HepG2 (cell line): ENCODE measurements at regions not wholly inside any gene's neighbourhood (a gene's known extent, or its start where the extent isn't known, plus 50 kb on each side); places are given as distances from the start of the nearest gene placed in this dataset.

Experiments
- ATAC-seq: fragments of 200-7000 bp; cut with Tn5 transposase; 3 replicates; pipeline ENCODE4 v1.9.1; 2020; ENCODE audit warnings: mild to moderate bottlenecking, moderate library complexity
- BruUV-seq: library from RNA; stranded (reverse); fragments of 400-500 nt; replicated peaks from 2 replicates; lab custom pipeline; 2021; lab: Mats Ljungman, UMichigan
- CTCF ChIA-PET: fragments of 300-600 bp; formaldehyde crosslinking; extraction: SDS; loops from one replicate; lab custom pipeline; 2021; ENCODE audit warnings: low total read pairs, inconsistent platforms, low intra/inter-chr PET ratio; lab: Yijun Ruan, JAX
- POLR2A ChIA-PET: fragments of 350-600 bp; sonication (Branson Sonifier 250); formaldehyde crosslinking; loops from one replicate; lab custom pipeline; 2020; ENCODE audit warnings: antibody characterized with exemption, inconsistent platforms; lab: Yijun Ruan, JAX
- DNase-seq: peaks from one replicate; pipeline ENCODE4 v3.0.0-alpha.2; 2015; ENCODE audit warnings: low spot score
- FAIRE-seq: peaks from 3 replicates; lab custom pipeline; 2011; peaks lifted over from hg19 to GRCh38; lab: Jason Lieb, UNC
- H2AFZ ChIP-seq: one replicate; pipeline ENCODE4 v1.6.1; 2011; ENCODE audit warnings: low read length, inconsistent platforms
- H3K27ac ChIP-seq: fragments of 300-600 bp; 3 replicates; pipeline ENCODE4 v1.8.0; 2011; ENCODE audit warnings: mixed run types, mild to moderate bottlenecking, mixed read lengths, low read length, inconsistent platforms; ENCODE audit not compliant: insufficient read depth; ENCODE audit errors: extremely low read length
- H3K27me3 ChIP-seq, 2 experiments: fragments of 200-600 bp in 1 of 2; 2 replicates in 1 of 2; 3 replicates in 1 of 2; pipeline versions ENCODE4 v1.6.0 to v1.8.0; 2011; ENCODE audit warnings: low read length in 2 of 2, mild to moderate bottlenecking in 2 of 2, moderate library complexity in 2 of 2, inconsistent platforms in 1 of 2; ENCODE audit not compliant: insufficient read depth in 2 of 2, control insufficient read depth in 1 of 2
- H3K36me3 ChIP-seq, 2 experiments: fragments of 200-600 bp in 1 of 2; replicated peaks in 1 of 2; 2 replicates in 1 of 2; 3 replicates in 1 of 2; pipeline versions ENCODE4 v1.5.1 to v1.8.0; 2011; ENCODE audit warnings: low read length in 2 of 2, inconsistent platforms in 1 of 2; ENCODE audit not compliant: insufficient read depth in 2 of 2, control insufficient read depth in 1 of 2
- H3K4me1 ChIP-seq: 2 replicates; pipeline ENCODE4 v1.5.1; 2012; ENCODE audit warnings: low read length, inconsistent platforms; ENCODE audit not compliant: insufficient read depth
- H3K4me2 ChIP-seq: 2 replicates; pipeline ENCODE4 v1.6.0; 2011; ENCODE audit warnings: low read depth, low read length, inconsistent platforms
- H3K4me3 ChIP-seq, 3 experiments: fragments of 200-600 bp in 1 of 3; sonication (generic), shearing (Covaris generic) in 1 of 3; replicated peaks in 1 of 3; 2 replicates each; pipeline ENCODE4 v1.5.1; 2011 to 2016; ENCODE audit warnings: low read length in 3 of 3, inconsistent platforms in 2 of 3, low read depth in 2 of 3, mild to moderate bottlenecking in 2 of 3, control low read depth in 1 of 3, mixed read lengths in 1 of 3; ENCODE audit not compliant: insufficient read depth in 1 of 3
- H3K79me2 ChIP-seq: one replicate; pipeline ENCODE4 v1.6.1; 2011; ENCODE audit warnings: low read length, inconsistent platforms; ENCODE audit not compliant: insufficient read depth
- H3K9ac ChIP-seq: 2 replicates; pipeline ENCODE4 v1.6.0; 2011; ENCODE audit warnings: mild to moderate bottlenecking, low read depth, low read length, inconsistent platforms; ENCODE audit not compliant: insufficient read depth
- H3K9me3 ChIP-seq: 2 replicates; pipeline ENCODE4 v1.5.1; 2012; ENCODE audit warnings: mild to moderate bottlenecking, low read length
- H4K20me1 ChIP-seq: 2 replicates; pipeline ENCODE4 v1.6.0; 2011; ENCODE audit warnings: inconsistent platforms, mild to moderate bottlenecking, low read length, moderate library complexity; ENCODE audit not compliant: insufficient read depth
- ATAD3A ChIP-seq: sonication (generic); formaldehyde crosslinking; IDR thresholded peaks from 2 replicates; pipeline ENCODE4 v1.4.0; 2020; ENCODE audit warnings: missing genetic modification reagents
- EED ChIP-seq: sonication (generic); formaldehyde crosslinking; IDR thresholded peaks from 2 replicates; pipeline ENCODE4 v1.5.0; 2020; ENCODE audit warnings: mild to moderate bottlenecking, missing genetic modification reagents
- FOXO1 ChIP-seq: sonication (generic); formaldehyde crosslinking; IDR thresholded peaks from 2 replicates; pipeline ENCODE4 v1.4.0; 2020; ENCODE audit warnings: missing genetic modification reagents
- HES4 ChIP-seq: sonication (generic); formaldehyde crosslinking; IDR thresholded peaks from 2 replicates; pipeline ENCODE4 v1.9.0; 2021; ENCODE audit warnings: mild to moderate bottlenecking, missing genetic modification reagents, borderline replicate concordance
- ISL2 ChIP-seq: sonication (generic); formaldehyde crosslinking; IDR thresholded peaks from 2 replicates; pipeline ENCODE4 v1.5.0; 2020; ENCODE audit warnings: missing genetic modification reagents
- MZF1 ChIP-seq: sonication (generic); formaldehyde crosslinking; IDR thresholded peaks from 2 replicates; pipeline ENCODE4 v1.8.1; 2023; ENCODE audit warnings: mild to moderate bottlenecking, missing genetic modification reagents, borderline replicate concordance
- NPAS2 ChIP-seq: sonication (generic); formaldehyde crosslinking; IDR thresholded peaks from 2 replicates; pipeline ENCODE4 v1.8.0; 2022; ENCODE audit warnings: mild to moderate bottlenecking, missing genetic modification reagents, borderline replicate concordance
- PCBP1 ChIP-seq: fragments of 200-400 bp; formaldehyde crosslinking; IDR thresholded peaks from 2 replicates; pipeline ENCODE4 v1.6.1; 2017; ENCODE audit warnings: mild to moderate bottlenecking, low read depth, low read length, borderline replicate concordance
- SMC3 ChIP-seq: IDR thresholded peaks from 2 replicates; pipeline ENCODE4 v1.6.1; 2011; ENCODE audit warnings: low read length, improper control_type of control experiment
- STAG1 ChIP-seq: sonication (generic); formaldehyde crosslinking; IDR thresholded peaks from 2 replicates; pipeline ENCODE4 v1.4.0; 2020; ENCODE audit warnings: missing genetic modification reagents
- TAF1 ChIP-seq: sonication (generic); formaldehyde crosslinking; IDR thresholded peaks from 2 replicates; pipeline ENCODE4 v1.4.0; 2020; ENCODE audit warnings: missing genetic modification reagents
- TAF15 ChIP-seq: fragments of 200-400 bp; formaldehyde crosslinking; IDR thresholded peaks from one replicate; pipeline ENCODE4 v1.6.1; 2018; ENCODE audit warnings: mild to moderate bottlenecking, low read depth, low read length; ENCODE audit not compliant: poor library complexity, severe bottlenecking
- ZBTB21 ChIP-seq: sonication (generic); formaldehyde crosslinking; IDR thresholded peaks from 2 replicates; pipeline ENCODE4 v1.4.0; 2020; ENCODE audit warnings: missing genetic modification reagents
- ZBTB7A ChIP-seq: sonication (generic); formaldehyde crosslinking; IDR thresholded peaks from 2 replicates; pipeline ENCODE4 v1.8.0; 2022; ENCODE audit warnings: mild to moderate bottlenecking, missing genetic modification reagents
- ZBTB7B ChIP-seq: sonication (generic); formaldehyde crosslinking; IDR thresholded peaks from 2 replicates; pipeline ENCODE4 v1.4.0; 2020; ENCODE audit warnings: missing genetic modification reagents
- ZNF253 ChIP-seq: sonication (generic); formaldehyde crosslinking; IDR thresholded peaks from 2 replicates; pipeline ENCODE4 v1.8.0; 2022; ENCODE audit warnings: mild to moderate bottlenecking, missing genetic modification reagents, borderline replicate concordance
- ZNF343 ChIP-seq: sonication (generic); formaldehyde crosslinking; IDR thresholded peaks from 2 replicates; pipeline ENCODE4 v1.4.0; 2020; ENCODE audit warnings: mild to moderate bottlenecking, missing genetic modification reagents
- ZNF674 ChIP-seq: sonication (generic); formaldehyde crosslinking; IDR thresholded peaks from 2 replicates; pipeline ENCODE4 v1.5.0; 2020; ENCODE audit warnings: low read depth, mild to moderate bottlenecking, missing genetic modification reagents
- WGBS: methylation state at CpG from one replicate; pipeline ENCODE4 v1.1.6; 2017; ENCODE audit warnings: low lambda C conversion rate; 5-methylcytosine and 5-hydroxymethylcytosine counted together
- in situ Hi-C: cut with HindIII; loops from 2 replicates; pipeline ENCODE4 v1.10.0; 2017; ENCODE audit warnings: low pct_unique_long_range_greater_than_20kb; ENCODE audit not compliant: extremely low pct_ligation_motif_present
- intact Hi-C: fragments of 100-400 bp; cut with micrococcal nuclease; formaldehyde crosslinking; loops from one replicate; pipeline ENCODE4 v1.10.0; 2022; ENCODE audit not compliant: unreplicated experiment
- TF ChIP-seq, protein P1 (sequence below): sonication (generic); formaldehyde crosslinking; IDR thresholded peaks from 2 replicates; pipeline ENCODE4 v1.8.0; 2022; ENCODE audit warnings: mild to moderate bottlenecking, missing genetic modification reagents, moderate library complexity
- TF ChIP-seq, protein P2 (sequence below): sonication (generic); formaldehyde crosslinking; IDR thresholded peaks from 2 replicates; pipeline ENCODE4 v1.5.0; 2020; ENCODE audit warnings: mild to moderate bottlenecking, missing genetic modification reagents, moderate library complexity

DNA sequence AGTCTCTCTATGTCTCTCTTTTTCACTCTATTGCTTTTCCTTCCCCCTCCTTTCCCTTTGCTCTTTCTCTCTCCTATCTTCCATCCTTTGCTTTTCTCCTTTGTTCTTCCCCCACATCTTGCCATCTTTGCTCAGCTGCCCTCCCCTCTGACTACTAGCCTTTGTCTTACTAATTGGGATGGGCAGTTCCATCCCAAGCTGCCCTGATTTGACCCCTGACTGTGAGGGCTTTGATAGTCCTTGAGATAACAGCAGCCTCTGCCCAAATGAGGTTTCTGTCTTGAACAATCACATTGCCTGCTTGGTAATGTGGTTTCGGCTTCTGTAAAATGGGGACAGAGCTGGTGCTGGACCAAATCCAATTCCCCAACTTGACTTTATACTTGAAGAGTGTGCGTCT, 327.7 kb downstream of the DHX35 start:
- no peaks in the 10 kb centered on the region for H3K36me3 ChIP-seq
- TF ChIP-seq MZF1 (CRISPR knock-in tag), result no peak
- no peak for TF ChIP-seq ZNF343 (CRISPR knock-in tag)
- no peak for TF ChIP-seq PCBP1
- TF ChIP-seq ATAD3A (CRISPR knock-in tag), result no peak
- TF ChIP-seq EED (CRISPR knock-in tag), result no peak
- no peak for TF ChIP-seq TAF15
- TF ChIP-seq ISL2 (CRISPR knock-in tag), result no peak
- no peaks in the 10 kb centered on the region for H4K20me1 ChIP-seq
- no peaks in the 10 kb centered on the region for H3K27me3 ChIP-seq
- ChIA-PET CTCF (no interaction called here), POLR2A (no interaction called here)
- no peak for ATAC-seq
- H3K9me3 ChIP-seq, result peaks cover 6% of the 10 kb centered on the region
- H3K9ac ChIP-seq, result no peak overlapping the region
- no peak overlapping the region for H3K27ac ChIP-seq
- no peaks in the 10 kb centered on the region for H3K4me1 ChIP-seq
- no peaks in the 10 kb centered on the region for H3K79me2 ChIP-seq
- intact Hi-C loops (no loop called here), in situ Hi-C loops (no loop called here)
- DNase-seq, result no peak
- no peak for FAIRE-seq
- no peak overlapping the region for H3K4me2 ChIP-seq
- 0% methylated on average over 2 of the region's 2 CpGs for WGBS
- H3K4me3 ChIP-seq, result no peak overlapping the region
- no TSS peak for BruUV-seq
- no peak overlapping the region for H2AFZ ChIP-seq

DNA sequence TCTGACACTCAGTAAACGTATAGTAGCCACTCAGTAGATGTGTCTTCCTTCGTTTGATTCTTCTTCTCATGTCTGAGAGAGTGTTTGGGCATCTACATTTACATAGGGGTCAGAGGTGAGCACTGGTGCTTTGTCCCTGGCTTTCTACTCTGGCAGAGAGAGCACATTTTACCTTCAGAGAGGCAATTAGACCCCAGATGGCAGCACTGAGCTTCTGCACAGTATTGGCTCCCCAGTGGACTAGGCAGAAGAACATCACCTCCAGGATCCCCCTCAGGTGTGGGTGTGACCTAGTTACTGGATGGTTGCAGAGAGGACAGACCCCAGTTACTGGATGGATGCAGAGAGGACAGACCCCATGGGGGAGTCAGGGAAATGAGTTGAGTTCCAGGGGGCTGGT, 327.2 kb downstream of the DHX35 start:
- Histone ChIP-seq H3K27me3 (no peaks in the 10 kb centered on the region), H3K4me1 (no peaks in the 10 kb centered on the region), H2AFZ (no peak overlapping the region), H4K20me1 (no peaks in the 10 kb centered on the region), H3K9me3 (peaks cover 6% of the 10 kb centered on the region), H3K79me2 (no peaks in the 10 kb centered on the region), H3K9ac (no peak overlapping the region), H3K4me3 (no peak overlapping the region), H3K27ac (no peak overlapping the region), H3K4me2 (no peak overlapping the region), H3K36me3 (no peaks in the 10 kb centered on the region)
- no peak for FAIRE-seq
- ATAC-seq, result peak; percentile 80
- 0% methylated on average over 2 of the region's 2 CpGs for WGBS
- BruUV-seq, result no TSS peak
- CTCF ChIA-PET, result no interaction called here
- intact Hi-C loops (no loop called here), in situ Hi-C loops (no loop called here)
- no peak for DNase-seq
- POLR2A ChIA-PET, result no interaction called here
- TF ChIP-seq ZBTB7A, result no peak
- TF ChIP-seq, protein P1, sequence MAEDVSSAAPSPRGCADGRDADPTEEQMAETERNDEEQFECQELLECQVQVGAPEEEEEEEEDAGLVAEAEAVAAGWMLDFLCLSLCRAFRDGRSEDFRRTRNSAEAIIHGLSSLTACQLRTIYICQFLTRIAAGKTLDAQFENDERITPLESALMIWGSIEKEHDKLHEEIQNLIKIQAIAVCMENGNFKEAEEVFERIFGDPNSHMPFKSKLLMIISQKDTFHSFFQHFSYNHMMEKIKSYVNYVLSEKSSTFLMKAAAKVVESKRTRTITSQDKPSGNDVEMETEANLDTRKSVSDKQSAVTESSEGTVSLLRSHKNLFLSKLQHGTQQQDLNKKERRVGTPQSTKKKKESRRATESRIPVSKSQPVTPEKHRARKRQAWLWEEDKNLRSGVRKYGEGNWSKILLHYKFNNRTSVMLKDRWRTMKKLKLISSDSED (CRISPR knock-in tag), result no peak
- TF ChIP-seq TAF1 (CRISPR knock-in tag), result no peak
- no peak for TF ChIP-seq HES4 (CRISPR knock-in tag)
- TF ChIP-seq FOXO1 (CRISPR knock-in tag), result no peak
- TF ChIP-seq ZBTB7B (CRISPR knock-in tag), result no peak
- no peak for TF ChIP-seq ZNF253 (CRISPR knock-in tag)
- TF ChIP-seq, protein P2, sequence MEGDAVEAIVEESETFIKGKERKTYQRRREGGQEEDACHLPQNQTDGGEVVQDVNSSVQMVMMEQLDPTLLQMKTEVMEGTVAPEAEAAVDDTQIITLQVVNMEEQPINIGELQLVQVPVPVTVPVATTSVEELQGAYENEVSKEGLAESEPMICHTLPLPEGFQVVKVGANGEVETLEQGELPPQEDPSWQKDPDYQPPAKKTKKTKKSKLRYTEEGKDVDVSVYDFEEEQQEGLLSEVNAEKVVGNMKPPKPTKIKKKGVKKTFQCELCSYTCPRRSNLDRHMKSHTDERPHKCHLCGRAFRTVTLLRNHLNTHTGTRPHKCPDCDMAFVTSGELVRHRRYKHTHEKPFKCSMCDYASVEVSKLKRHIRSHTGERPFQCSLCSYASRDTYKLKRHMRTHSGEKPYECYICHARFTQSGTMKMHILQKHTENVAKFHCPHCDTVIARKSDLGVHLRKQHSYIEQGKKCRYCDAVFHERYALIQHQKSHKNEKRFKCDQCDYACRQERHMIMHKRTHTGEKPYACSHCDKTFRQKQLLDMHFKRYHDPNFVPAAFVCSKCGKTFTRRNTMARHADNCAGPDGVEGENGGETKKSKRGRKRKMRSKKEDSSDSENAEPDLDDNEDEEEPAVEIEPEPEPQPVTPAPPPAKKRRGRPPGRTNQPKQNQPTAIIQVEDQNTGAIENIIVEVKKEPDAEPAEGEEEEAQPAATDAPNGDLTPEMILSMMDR (CRISPR knock-in tag), result peak; percentile 46
- peak; percentile 35; the same call in 1 of the 2 replicates for TF ChIP-seq STAG1 (CRISPR knock-in tag)
- TF ChIP-seq ZBTB21 (CRISPR knock-in tag), result no peak
- TF ChIP-seq NPAS2 (CRISPR knock-in tag), result no peak
- peak; percentile 52; the same call in 1 of the 2 replicates for TF ChIP-seq SMC3
- TF ChIP-seq ZNF674 (CRISPR knock-in tag), result no peak
